Neural progenitor cell (in vitro differentiated cells): ENCODE measurements at regions not wholly inside any gene's neighbourhood (a gene's known extent, or its start where the extent isn't known, plus 50 kb on each side); places are given as distances from the start of the nearest gene placed in this dataset.

Experiments
- DNase-seq: peaks from one replicate; pipeline ENCODE4 v3.0.0-alpha.2; 2016; ENCODE audit warnings: low spot score
- H2AFZ ChIP-seq: fragments of 200-600 bp; sonication (generic); replicated peaks from 2 replicates; pipeline ENCODE4 v1.6.1; 2016; ENCODE audit warnings: antibody characterized with exemption
- H3F3A ChIP-seq: fragments of 200-600 bp; sonication (generic); 2 replicates; pipeline ENCODE4 v1.6.1; 2016; ENCODE audit warnings: antibody characterized with exemption, low read depth
- H3K27ac ChIP-seq: fragments of 200-600 bp; sonication (generic); 2 replicates; pipeline ENCODE4 v1.5.1; 2016; ENCODE audit warnings: mild to moderate bottlenecking
- H3K27me3 ChIP-seq: fragments of 200-600 bp; sonication (generic); 2 replicates; pipeline ENCODE4 v1.6.1; 2016; ENCODE audit warnings: mild to moderate bottlenecking, moderate library complexity
- H3K36me3 ChIP-seq: fragments of 200-600 bp; sonication (generic); 2 replicates; pipeline ENCODE4 v1.5.1; 2016
- H3K4me1 ChIP-seq: fragments of 200-600 bp; sonication (generic); 2 replicates; pipeline ENCODE4 v1.6.1; 2016; ENCODE audit warnings: mixed run types
- H3K4me2 ChIP-seq: fragments of 200-600 bp; sonication (generic); 2 replicates; pipeline ENCODE4 v1.6.1; 2016
- H3K4me3 ChIP-seq: fragments of 200-600 bp; sonication (generic); 2 replicates; pipeline ENCODE4 v1.5.1; 2016
- H3K79me2 ChIP-seq: fragments of 200-600 bp; sonication (generic); 2 replicates; pipeline ENCODE4 v1.6.1; 2016; ENCODE audit warnings: low read depth
- H3K9ac ChIP-seq: fragments of 200-600 bp; sonication (generic); 2 replicates; pipeline ENCODE4 v1.6.1; 2016
- H3K9me3 ChIP-seq: fragments of 200-600 bp; sonication (generic); 2 replicates; pipeline ENCODE4 v1.5.1; 2016; ENCODE audit warnings: low read depth
- H4K20me1 ChIP-seq: fragments of 200-600 bp; sonication (generic); 2 replicates; pipeline ENCODE4 v1.6.1; 2016; ENCODE audit warnings: low read depth
- H3K27ac Mint-ChIP-seq: 3 replicates; pipeline ENCODE4 v1.8.0; 2021; ENCODE audit warnings: mixed read lengths
- H3K27me3 Mint-ChIP-seq: 2 replicates; pipeline ENCODE4 v1.8.0; 2022; ENCODE audit warnings: low read depth, mild to moderate bottlenecking, inconsistent platforms, moderate library complexity, mixed read lengths; ENCODE audit not compliant: insufficient read depth
- H3K36me3 Mint-ChIP-seq: 3 replicates; pipeline ENCODE4 v1.8.0; 2021; ENCODE audit warnings: mixed read lengths
- H3K4me1 Mint-ChIP-seq: 3 replicates; pipeline ENCODE4 v1.8.0; 2021; ENCODE audit warnings: mixed read lengths
- H3K4me3 Mint-ChIP-seq: 3 replicates; pipeline ENCODE4 v1.8.0; 2021; ENCODE audit warnings: mild to moderate bottlenecking, moderate library complexity, mixed read lengths
- H3K9me3 Mint-ChIP-seq: 3 replicates; pipeline ENCODE4 v1.8.0; 2020; ENCODE audit warnings: mixed read lengths
- CTCF ChIP-seq: fragments of 200-600 bp; sonication (generic); IDR thresholded peaks from 2 replicates; pipeline ENCODE4 v1.5.1; 2017; ENCODE audit warnings: antibody characterized with exemption, mild to moderate bottlenecking
- EZH2 ChIP-seq: fragments of 200-600 bp; sonication (generic); IDR thresholded peaks from 2 replicates; pipeline ENCODE4 v1.6.1; 2017; ENCODE audit warnings: antibody characterized with exemption, mild to moderate bottlenecking, moderate library complexity
- EZH2phosphoT487 ChIP-seq: fragments of 200-600 bp; sonication (generic); IDR thresholded peaks from 2 replicates; pipeline ENCODE4 v1.6.1; 2017; ENCODE audit warnings: antibody characterized with exemption

- H3K4me1 Mint-ChIP-seq = no peaks in the 10 kb centered on the region
- H3K9me3 ChIP-seq = no peaks in the 10 kb centered on the region
- no peak overlapping the region for H3K27ac ChIP-seq
- no peak overlapping the region for H3K4me3 Mint-ChIP-seq
- TF ChIP-seq EZH2 (no peak), CTCF (no peak), EZH2phosphoT487 (no peak)
- H3K27me3 Mint-ChIP-seq = no peaks in the 10 kb centered on the region
- no peak overlapping the region for H2AFZ ChIP-seq
- no peaks in the 10 kb centered on the region for H3K79me2 ChIP-seq
- H3F3A ChIP-seq = no peaks in the 10 kb centered on the region
- H3K4me1 ChIP-seq = no peaks in the 10 kb centered on the region
- DNase-seq = no peak
- no peaks in the 10 kb centered on the region for H3K36me3 Mint-ChIP-seq
- H3K4me2 ChIP-seq = no peak overlapping the region
- no peaks in the 10 kb centered on the region for H3K27me3 ChIP-seq
- H3K9me3 Mint-ChIP-seq = peaks cover 15% of the 10 kb centered on the region
- H3K36me3 ChIP-seq = no peaks in the 10 kb centered on the region
- H3K4me3 ChIP-seq = no peak overlapping the region
- H4K20me1 ChIP-seq = no peaks in the 10 kb centered on the region
- no peak overlapping the region for H3K9ac ChIP-seq
- no peak overlapping the region for H3K27ac Mint-ChIP-seq
Observed at GRCh38 chr7:68121056-68121455, 1124.4 kb downstream of the TYW1 start.

DNA sequence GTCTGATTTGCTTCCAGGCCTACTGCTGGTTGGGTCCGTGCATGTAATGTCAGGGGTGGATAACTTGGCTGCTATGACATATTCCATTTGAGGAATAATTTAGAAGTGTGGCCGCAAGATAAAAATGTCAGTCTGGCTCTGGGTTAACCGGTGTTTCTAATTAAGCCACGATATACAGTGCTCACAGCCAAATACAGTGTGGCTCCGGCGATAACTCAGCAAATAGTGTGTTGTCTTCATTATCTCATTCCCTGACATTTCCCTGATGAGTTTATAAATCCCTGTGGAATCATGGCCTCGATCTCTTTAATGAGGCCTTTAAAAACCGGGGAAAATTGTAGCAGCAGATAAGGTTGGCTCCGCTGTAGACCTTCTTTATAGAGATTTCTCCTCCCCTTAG lies 1125.0 kb downstream of the TYW1 start:
- Histone ChIP-seq H3K4me1 (no peaks in the 10 kb centered on the region), H3K9me3 (no peaks in the 10 kb centered on the region), H3K27me3 (no peaks in the 10 kb centered on the region), H3K9ac (no peak overlapping the region), H3F3A (no peaks in the 10 kb centered on the region), H3K36me3 (no peaks in the 10 kb centered on the region), H3K4me3 (no peak overlapping the region), H3K27ac (no peak overlapping the region), H4K20me1 (no peaks in the 10 kb centered on the region), H2AFZ (no peak overlapping the region), H3K4me2 (no peak overlapping the region), H3K79me2 (no peaks in the 10 kb centered on the region)
- Mint-ChIP-seq H3K27me3 (no peaks in the 10 kb centered on the region), H3K36me3 (no peaks in the 10 kb centered on the region), H3K9me3 (peaks cover 15% of the 10 kb centered on the region), H3K4me3 (no peak overlapping the region), H3K4me1 (no peaks in the 10 kb centered on the region), H3K27ac (no peak overlapping the region)
- TF ChIP-seq EZH2phosphoT487 (no peak), CTCF (no peak), EZH2 (no peak)
- DNase-seq = no peak

- Histone ChIP-seq H4K20me1 (no peaks in the 10 kb centered on the region), H3K4me1 (no peaks in the 10 kb centered on the region), H3K4me3 (no peak overlapping the region), H3K9me3 (no peaks in the 10 kb centered on the region), H3F3A (no peaks in the 10 kb centered on the region), H3K27me3 (no peaks in the 10 kb centered on the region), H3K9ac (no peak overlapping the region), H3K36me3 (no peaks in the 10 kb centered on the region), H3K79me2 (no peaks in the 10 kb centered on the region), H2AFZ (no peak overlapping the region), H3K4me2 (no peak overlapping the region), H3K27ac (no peak overlapping the region)
- Mint-ChIP-seq H3K27me3 (no peaks in the 10 kb centered on the region), H3K9me3 (peaks cover 15% of the 10 kb centered on the region), H3K4me1 (no peaks in the 10 kb centered on the region), H3K27ac (no peak overlapping the region), H3K36me3 (no peaks in the 10 kb centered on the region), H3K4me3 (no peak overlapping the region)
- DNase-seq = no peak
- TF ChIP-seq CTCF = no peak
- no peak for TF ChIP-seq EZH2
- no peak for TF ChIP-seq EZH2phosphoT487
Observed at GRCh38 chr7:68122801-68123200, 1126.2 kb downstream of the TYW1 start.

- no peaks in the 10 kb centered on the region for H3K9me3 ChIP-seq
- H3K27ac ChIP-seq = no peak overlapping the region
- H3K4me3 ChIP-seq = no peak overlapping the region
- H3K27me3 ChIP-seq = no peaks in the 10 kb centered on the region
- no peaks in the 10 kb centered on the region for H3K36me3 Mint-ChIP-seq
- no peak for DNase-seq
- no peaks in the 10 kb centered on the region for H3K79me2 ChIP-seq
- H3K4me1 ChIP-seq = no peaks in the 10 kb centered on the region
- H3K4me2 ChIP-seq = no peak overlapping the region
- TF ChIP-seq EZH2 (no peak), EZH2phosphoT487 (no peak), CTCF (no peak)
- no peaks in the 10 kb centered on the region for H3K36me3 ChIP-seq
- no peak overlapping the region for H3K9ac ChIP-seq
- H3F3A ChIP-seq = no peaks in the 10 kb centered on the region
- no peaks in the 10 kb centered on the region for H3K9me3 Mint-ChIP-seq
- no peaks in the 10 kb centered on the region for H3K4me1 Mint-ChIP-seq
- no peak overlapping the region for H3K4me3 Mint-ChIP-seq
- H2AFZ ChIP-seq = no peak overlapping the region
- no peaks in the 10 kb centered on the region for H3K27me3 Mint-ChIP-seq
- no peaks in the 10 kb centered on the region for H4K20me1 ChIP-seq
- H3K27ac Mint-ChIP-seq = no peak overlapping the region
Observed at GRCh38 chr7:68125168-68125567, 1128.5 kb downstream of the TYW1 start.
